Neutrophil (primary cell): ENCODE measurements at regions not wholly inside any gene's neighbourhood (a gene's known extent, or its start where the extent isn't known, plus 50 kb on each side); places are given as distances from the start of the nearest gene placed in this dataset.

ENCODE experiments used
- H3K27ac ChIP-seq: fragments of 200-600 bp; sonication (generic); 2 replicates; pipeline ENCODE4 v1.5.1; 2016; ENCODE audit warnings: mild to moderate bottlenecking, moderate library complexity
- H3K27me3 ChIP-seq: fragments of 200-600 bp; sonication (generic); 2 replicates; pipeline ENCODE4 v1.6.0; 2016; ENCODE audit warnings: mild to moderate bottlenecking
- H3K36me3 ChIP-seq: fragments of 200-600 bp; sonication (generic); 2 replicates; pipeline ENCODE4 v1.5.1; 2017
- H3K4me1 ChIP-seq, 2 experiments: fragments of 200-600 bp in 1 of 2; sonication (generic) in 1 of 2; 1 replicate in 1 of 2; 2 replicates in 1 of 2; pipeline versions ENCODE4 v1.5.1 to v1.6.1; 2013 to 2016; ENCODE audit warnings: low read depth in 1 of 2, low read length in 1 of 2, mild to moderate bottlenecking in 1 of 2, moderate library complexity in 1 of 2; ENCODE audit not compliant: control insufficient read depth in 1 of 2, insufficient read depth in 1 of 2
- H3K4me3 ChIP-seq, 2 experiments: fragments of 200-600 bp in 1 of 2; sonication (generic) in 1 of 2; 1 replicate in 1 of 2; 2 replicates in 1 of 2; pipeline ENCODE4 v1.5.1; 2013 to 2016; ENCODE audit warnings: low read depth in 1 of 2, low read length in 1 of 2, mild to moderate bottlenecking in 1 of 2, moderate library complexity in 1 of 2
- H3K9me3 ChIP-seq: fragments of 200-600 bp; sonication (generic); 2 replicates; pipeline ENCODE4 v1.5.1; 2016
- TF ChIP-seq, protein P1 (sequence below): fragments of 200-600 bp; sonication (generic); IDR thresholded peaks from 2 replicates; pipeline ENCODE4 v1.5.1; 2016; ENCODE audit warnings: antibody characterized with exemption

DNA sequence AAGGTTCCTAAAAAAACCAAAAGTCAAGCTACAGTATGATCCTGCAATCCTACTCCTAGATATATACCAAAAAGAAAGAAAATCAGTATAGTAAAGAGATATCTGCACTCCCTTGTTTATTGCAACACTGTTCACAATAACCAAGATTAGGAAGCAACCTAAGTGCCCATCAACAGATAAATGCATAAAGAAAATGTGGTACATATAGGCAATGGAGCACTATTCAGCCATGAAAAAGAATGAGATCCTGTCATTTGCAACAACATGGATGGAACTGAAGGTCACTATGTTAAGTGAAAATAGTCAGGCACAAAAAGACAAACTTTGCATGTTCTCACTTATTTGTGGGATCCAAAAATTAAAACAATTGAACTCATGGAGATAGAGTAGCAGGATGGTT lies 1159.5 kb upstream of the AUTS2 start:
- Histone ChIP-seq H3K9me3 (peaks cover 3% of the 10 kb centered on the region), H3K36me3 (no peaks in the 10 kb centered on the region), H3K27ac (no peak overlapping the region), H3K4me1 (no peaks in the 10 kb centered on the region), H3K4me3 (no peak overlapping the region), H3K27me3 (no peaks in the 10 kb centered on the region)
- TF ChIP-seq, protein P1, sequence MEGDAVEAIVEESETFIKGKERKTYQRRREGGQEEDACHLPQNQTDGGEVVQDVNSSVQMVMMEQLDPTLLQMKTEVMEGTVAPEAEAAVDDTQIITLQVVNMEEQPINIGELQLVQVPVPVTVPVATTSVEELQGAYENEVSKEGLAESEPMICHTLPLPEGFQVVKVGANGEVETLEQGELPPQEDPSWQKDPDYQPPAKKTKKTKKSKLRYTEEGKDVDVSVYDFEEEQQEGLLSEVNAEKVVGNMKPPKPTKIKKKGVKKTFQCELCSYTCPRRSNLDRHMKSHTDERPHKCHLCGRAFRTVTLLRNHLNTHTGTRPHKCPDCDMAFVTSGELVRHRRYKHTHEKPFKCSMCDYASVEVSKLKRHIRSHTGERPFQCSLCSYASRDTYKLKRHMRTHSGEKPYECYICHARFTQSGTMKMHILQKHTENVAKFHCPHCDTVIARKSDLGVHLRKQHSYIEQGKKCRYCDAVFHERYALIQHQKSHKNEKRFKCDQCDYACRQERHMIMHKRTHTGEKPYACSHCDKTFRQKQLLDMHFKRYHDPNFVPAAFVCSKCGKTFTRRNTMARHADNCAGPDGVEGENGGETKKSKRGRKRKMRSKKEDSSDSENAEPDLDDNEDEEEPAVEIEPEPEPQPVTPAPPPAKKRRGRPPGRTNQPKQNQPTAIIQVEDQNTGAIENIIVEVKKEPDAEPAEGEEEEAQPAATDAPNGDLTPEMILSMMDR, result no peak

DNA sequence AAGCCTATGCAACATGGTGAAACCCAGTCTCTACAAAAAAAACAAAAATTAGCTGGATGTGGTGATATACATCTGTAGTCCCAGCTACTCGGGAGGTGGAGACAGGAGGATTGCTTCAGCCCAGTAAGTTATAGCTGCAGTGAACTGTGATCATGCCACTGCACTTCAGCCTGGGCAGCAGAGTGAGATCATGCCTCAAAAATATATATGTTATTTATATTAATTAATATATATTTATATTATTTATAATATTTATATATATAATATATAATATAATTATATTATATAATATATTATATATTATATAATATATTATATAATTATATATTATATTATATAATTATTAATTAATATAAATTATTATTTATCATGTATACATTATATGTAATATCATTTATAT lies 1158.4 kb upstream of the AUTS2 start:
- Histone ChIP-seq H3K4me3 (no peak overlapping the region), H3K27ac (no peak overlapping the region), H3K4me1 (no peaks in the 10 kb centered on the region), H3K9me3 (peaks cover 3% of the 10 kb centered on the region), H3K36me3 (no peaks in the 10 kb centered on the region), H3K27me3 (no peaks in the 10 kb centered on the region)
- TF ChIP-seq, protein P1, result no peak

DNA sequence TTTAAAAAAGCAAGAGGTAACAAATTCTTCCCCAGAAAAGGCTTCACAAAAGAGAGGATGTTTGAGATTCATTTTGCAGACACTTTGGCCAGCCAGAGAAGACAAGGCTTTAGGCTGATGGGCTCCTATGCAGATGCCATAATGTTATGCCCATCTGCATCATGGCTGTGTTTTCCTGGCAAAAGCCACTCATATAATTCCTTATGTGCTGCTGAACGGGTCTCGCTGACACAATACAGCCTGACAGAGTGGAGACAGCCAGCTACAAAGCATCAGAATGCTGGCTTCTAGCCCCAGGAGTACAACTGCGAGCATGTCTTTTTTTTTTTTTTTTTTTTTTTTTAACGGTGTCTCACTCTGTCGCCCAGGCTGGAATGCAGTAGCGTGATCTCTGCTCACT lies 1157.4 kb upstream of the AUTS2 start:
- Histone ChIP-seq H3K27ac (no peak overlapping the region), H3K4me3 (no peak overlapping the region), H3K9me3 (peaks cover 3% of the 10 kb centered on the region), H3K27me3 (no peaks in the 10 kb centered on the region), H3K36me3 (no peaks in the 10 kb centered on the region), H3K4me1 (no peaks in the 10 kb centered on the region)
- TF ChIP-seq, protein P1, result no peak

DNA sequence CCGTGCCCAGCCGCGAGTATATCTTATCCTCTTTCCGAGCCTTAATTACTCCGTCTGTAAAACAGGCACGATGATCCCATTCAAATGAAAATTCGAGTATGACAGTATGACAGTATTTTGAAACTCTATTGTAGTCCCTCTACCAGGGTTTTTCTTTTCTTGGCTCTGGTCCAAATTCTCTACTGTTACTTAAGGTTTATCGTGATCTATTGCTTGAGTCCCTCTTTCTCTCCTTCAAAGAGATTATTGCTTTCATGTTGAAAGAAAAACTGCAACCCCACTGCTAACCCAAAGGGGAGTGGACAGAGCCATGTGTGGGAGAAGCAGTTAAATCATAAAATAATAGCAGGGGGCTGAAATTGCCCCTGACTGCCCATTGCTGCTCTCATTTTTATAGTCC lies 1156.6 kb upstream of the AUTS2 start:
- no peaks in the 10 kb centered on the region for H3K36me3 ChIP-seq
- H3K4me3 ChIP-seq, result no peak overlapping the region
- H3K27me3 ChIP-seq, result no peaks in the 10 kb centered on the region
- TF ChIP-seq, protein P1, result no peak
- H3K4me1 ChIP-seq, result no peaks in the 10 kb centered on the region
- H3K9me3 ChIP-seq, result peaks cover 3% of the 10 kb centered on the region
- H3K27ac ChIP-seq, result no peak overlapping the region

DNA sequence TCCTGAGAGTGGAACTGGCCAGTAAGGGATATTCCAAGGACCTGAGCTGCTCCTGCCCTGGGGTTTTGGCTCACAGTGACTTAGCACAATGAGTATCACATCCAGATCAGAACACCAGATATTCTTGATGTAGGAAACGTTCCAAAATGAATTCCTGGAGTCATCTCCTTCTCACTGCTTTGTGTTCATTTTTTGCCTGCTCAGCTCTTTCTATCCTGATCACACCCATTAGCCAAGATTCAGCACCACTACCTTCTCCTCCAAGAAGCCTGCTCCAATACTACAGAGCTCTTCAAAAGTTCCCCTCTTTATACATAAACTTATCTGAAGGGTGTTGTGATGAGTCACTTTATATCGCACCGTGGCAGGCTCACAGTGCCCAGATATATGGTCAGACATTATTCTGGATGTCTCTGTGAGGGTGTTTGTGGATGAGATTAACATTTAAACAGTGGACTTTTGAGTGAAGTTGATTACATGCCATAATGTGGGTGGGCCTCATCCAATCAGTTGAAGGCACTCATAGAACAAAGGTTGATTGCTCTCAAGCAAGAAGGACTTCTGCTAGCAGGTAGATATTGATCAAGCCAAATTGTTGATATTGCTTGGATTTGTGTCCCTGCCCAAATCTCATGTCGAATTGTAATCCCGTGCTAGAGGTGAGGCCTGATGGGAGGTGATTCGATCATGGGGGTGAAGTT lies 1155.2 kb upstream of the AUTS2 start:
- no peaks in the 10 kb centered on the region for H3K36me3 ChIP-seq
- H3K4me3 ChIP-seq, result no peak overlapping the region
- peaks cover 3% of the 10 kb centered on the region for H3K9me3 ChIP-seq
- TF ChIP-seq, protein P1, result no peak
- H3K27me3 ChIP-seq, result no peaks in the 10 kb centered on the region
- no peaks in the 10 kb centered on the region for H3K4me1 ChIP-seq
- no peak overlapping the region for H3K27ac ChIP-seq

DNA sequence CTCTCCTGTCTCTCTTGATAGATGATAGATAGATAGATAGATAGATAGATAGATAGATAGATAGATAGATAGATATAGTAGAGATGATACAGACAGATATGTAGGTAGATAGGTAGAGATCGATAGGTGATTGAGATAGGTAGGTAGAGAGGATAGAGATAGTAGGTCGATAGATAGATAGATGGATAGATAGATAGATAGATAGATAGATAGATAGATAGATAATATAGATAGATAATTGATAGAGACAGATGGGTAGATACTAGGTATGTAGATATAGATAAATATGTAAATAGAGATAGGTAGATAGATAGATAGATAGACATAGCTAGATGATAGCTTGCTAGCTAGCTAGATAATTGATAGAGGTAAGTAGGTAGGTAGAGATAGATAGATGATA lies 1154.2 kb upstream of the AUTS2 start:
- peaks cover 3% of the 10 kb centered on the region for H3K9me3 ChIP-seq
- H3K27me3 ChIP-seq, result no peaks in the 10 kb centered on the region
- TF ChIP-seq, protein P1, result no peak
- no peak overlapping the region for H3K27ac ChIP-seq
- H3K4me1 ChIP-seq, result no peaks in the 10 kb centered on the region
- no peak overlapping the region for H3K4me3 ChIP-seq
- H3K36me3 ChIP-seq, result no peaks in the 10 kb centered on the region
